Adrenal gland (tissue), 9 donors: ENCODE measurements at regions not wholly inside any gene's neighbourhood (a gene's known extent, or its start where the extent isn't known, plus 50 kb on each side); places are given as distances from the start of the nearest gene placed in this dataset.

ENCODE experiments used
- DNase-seq, 7 donors: peaks; one replicate each; pipeline ENCODE4 v3.0.0-alpha.2; 2019 to 2020
- H3K27ac ChIP-seq, 5 donors: fragments of 200-600 bp; sonication (generic) in 4 of 5; 1 replicate in 3 of 5; 2 replicates in 2 of 5; pipeline versions ENCODE4 v1.5.1 to v1.8.0; 2016 to 2020; ENCODE audit warnings: mild to moderate bottlenecking in 1 of 5
- H3K27me3 ChIP-seq: fragments of 200-600 bp; 2 replicates; pipeline ENCODE4 v1.8.0; 2021
- H3K36me3 ChIP-seq, 2 donors: fragments of 200-600 bp; replicated peaks in 1 of 2; 1 replicate in 1 of 2; 2 replicates in 1 of 2; pipeline versions ENCODE4 v1.5.1 to v1.8.0; 2018 to 2022
- H3K4me1 ChIP-seq, 2 donors: fragments of 200-600 bp; replicated peaks in 1 of 2; 1 replicate in 1 of 2; 2 replicates in 1 of 2; pipeline versions ENCODE4 v1.5.1 to v1.8.0; 2018 to 2021
- H3K4me3 ChIP-seq, 4 donors: fragments of 200-600 bp; sonication (generic) in 3 of 4; one replicate each; pipeline ENCODE4 v1.5.1; 2016 to 2018
- H3K9me3 ChIP-seq, 3 donors: fragments of 200-600 bp; sonication (generic) in 1 of 3; replicated peaks in 1 of 3; 1 replicate in 2 of 3; 2 replicates in 1 of 3; pipeline versions ENCODE4 v1.5.1 to v1.8.0; 2016 to 2021
- CTCF ChIP-seq, 6 experiments: fragments of 450-650 bp in 4 of 6; fragments of 200-600 bp in 2 of 6; sonication (generic) in 1 of 6; IDR thresholded peaks; 1 replicate in 5 of 6; 2 replicates in 1 of 6; pipeline versions ENCODE4 v1.5.1 to v1.8.0; 2016 to 2021; ENCODE audit warnings: antibody characterized with exemption in 6 of 6, mild to moderate bottlenecking in 2 of 6, moderate library complexity in 1 of 6
- POLR2A ChIP-seq, 2 donors: fragments of 450-650 bp; IDR thresholded peaks; one replicate each; pipeline ENCODE4 v1.6.1; 2017; ENCODE audit warnings: antibody characterized with exemption in 2 of 2, mild to moderate bottlenecking in 2 of 2, moderate library complexity in 1 of 2
- WGBS, 4 donors: extraction: QIAGEN DNeasy Blood & Tissue Kit in 2 of 4; methylation state at CpG; one replicate each; pipeline versions ENCODE4 v1.1.5 to v1.1.7; 2013 to 2017; 5-methylcytosine and 5-hydroxymethylcytosine counted together
- intact Hi-C, 2 donors: fragments of 100-400 bp; cut with DNase I; formaldehyde crosslinking; loops; one replicate each; pipeline versions ENCODE4 v1.14.1 to v1.15.0; 2022 to 2023
- donor health status: healthy with polysubstance abuse.
- donor health status: Bipolar disorder and iron deficiency.
- donor health status: DM: yes; HTN: yes; CAD: no.
- donor health status: DM: no; HTN: no; CAD: no.
- donor health status: DM: no; HTN: no; CAD: no.

- Histone ChIP-seq H3K4me3 (no peak overlapping the region), H3K36me3 (no peaks in the 10 kb centered on the region), H3K4me1 (no peaks in the 10 kb centered on the region), H3K27me3 (no peaks in the 10 kb centered on the region), H3K27ac (no peak overlapping the region), H3K9me3 (no peaks in the 10 kb centered on the region)
- intact Hi-C loops = no loop called here
- TF ChIP-seq CTCF (IDR thresholded peaks at IDR 0.05) (no peak), POLR2A (IDR thresholded peaks at IDR 0.05) (no peak)
- no peak for DNase-seq
- 58 to 94% (median 67%) methylated on average over 1 of the region's 1 CpG for WGBS, 4 donors
Measured at GRCh38 chr3:167162083-167162482, 218.0 kb downstream of the ZBBX start.

GRCh38 chr3:167160781-167161180, 219.3 kb downstream of the ZBBX start:
- Histone ChIP-seq H3K36me3 (no peaks in the 10 kb centered on the region), H3K4me3 (no peak overlapping the region), H3K9me3 (no peaks in the 10 kb centered on the region), H3K27ac (no peak overlapping the region), H3K4me1 (no peaks in the 10 kb centered on the region), H3K27me3 (no peaks in the 10 kb centered on the region)
- no peak for DNase-seq
- intact Hi-C loops = no loop called here
- TF ChIP-seq POLR2A (IDR thresholded peaks at IDR 0.05) = no peak
- no peak for TF ChIP-seq CTCF (IDR thresholded peaks at IDR 0.05)
- WGBS, 4 donors = 59 to 79% (median 69%) methylated on average over 1 of the region's 1 CpG

DNA sequence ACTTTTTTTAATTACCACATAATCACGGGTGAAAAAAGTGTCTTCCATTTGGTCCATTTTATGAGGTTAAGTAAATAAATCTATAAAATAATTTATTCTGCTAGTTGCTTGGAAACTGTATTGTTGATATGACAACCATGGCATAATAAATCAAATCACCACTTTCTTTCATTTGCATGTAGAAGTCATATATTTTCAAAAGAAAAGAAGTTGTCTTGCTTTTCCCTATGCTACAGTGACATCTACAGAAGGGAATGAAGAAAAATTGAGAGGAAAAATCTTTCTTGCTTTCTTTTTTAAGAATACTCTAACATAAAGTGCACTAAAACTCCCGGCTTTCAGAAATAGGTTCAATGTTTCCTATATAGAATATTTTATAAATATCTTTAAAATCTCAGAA, 228.5 kb downstream of the ZBBX start:
- Histone ChIP-seq H3K4me1 (no peaks in the 10 kb centered on the region), H3K9me3 (no peaks in the 10 kb centered on the region), H3K27me3 (no peaks in the 10 kb centered on the region), H3K27ac (no peak overlapping the region), H3K4me3 (no peak overlapping the region), H3K36me3 (no peaks in the 10 kb centered on the region)
- DNase-seq = no peak
- 41 to 66% (median 58%) methylated on average over 2 of the region's 2 CpGs for whole genome bisulfite sequencing, 4 donors
- TF ChIP-seq POLR2A (IDR thresholded peaks at IDR 0.05) (no peak), CTCF (IDR thresholded peaks at IDR 0.05) (no peak)
- intact Hi-C loops = no loop called here

GRCh38 chr3:167148136-167148535, 232.0 kb downstream of the ZBBX start:
- intact Hi-C loops = no loop called here
- H3K4me3 ChIP-seq = no peak overlapping the region
- no peaks in the 10 kb centered on the region for H3K27me3 ChIP-seq
- no peaks in the 10 kb centered on the region for H3K9me3 ChIP-seq
- no peaks in the 10 kb centered on the region for H3K4me1 ChIP-seq
- TF ChIP-seq CTCF (IDR thresholded peaks at IDR 0.05) = no peak
- no peak for TF ChIP-seq POLR2A (IDR thresholded peaks at IDR 0.05)
- WGBS, 4 donors = 62 to 78% (median 74%) methylated on average over 4 of the region's 4 CpGs
- DNase-seq = no peak
- no peaks in the 10 kb centered on the region for H3K36me3 ChIP-seq
- H3K27ac ChIP-seq = no peak overlapping the region
